Choroid plexus epithelial cell (primary cell): ENCODE measurements at regions not wholly inside any gene's neighbourhood (a gene's known extent, or its start where the extent isn't known, plus 50 kb on each side); places are given as distances from the start of the nearest gene placed in this dataset.
"Not testable (repeated sequence)": the region's sequence is repeated elsewhere in the genome, so short reads cannot be mapped to it uniquely, and the experiment has no call there.

ENCODE experiments used
- DNase-seq: peaks from one replicate; pipeline ENCODE4 v3.0.0-alpha.2; 2010; ENCODE audit warnings: low read depth
- H3K4me3 ChIP-seq: 2 replicates; pipeline ENCODE4 v1.5.1; 2011; ENCODE audit warnings: low read depth, mild to moderate bottlenecking, control low read depth, low read length, moderate library complexity
- TF ChIP-seq, protein P1 (sequence below): conservative IDR thresholded peaks from 2 replicates; pipeline ENCODE4 v1.5.1; 2011; ENCODE audit warnings: low read depth, mild to moderate bottlenecking, control low read depth, inconsistent platforms, low read length, moderate library complexity

- TF ChIP-seq, protein P1, sequence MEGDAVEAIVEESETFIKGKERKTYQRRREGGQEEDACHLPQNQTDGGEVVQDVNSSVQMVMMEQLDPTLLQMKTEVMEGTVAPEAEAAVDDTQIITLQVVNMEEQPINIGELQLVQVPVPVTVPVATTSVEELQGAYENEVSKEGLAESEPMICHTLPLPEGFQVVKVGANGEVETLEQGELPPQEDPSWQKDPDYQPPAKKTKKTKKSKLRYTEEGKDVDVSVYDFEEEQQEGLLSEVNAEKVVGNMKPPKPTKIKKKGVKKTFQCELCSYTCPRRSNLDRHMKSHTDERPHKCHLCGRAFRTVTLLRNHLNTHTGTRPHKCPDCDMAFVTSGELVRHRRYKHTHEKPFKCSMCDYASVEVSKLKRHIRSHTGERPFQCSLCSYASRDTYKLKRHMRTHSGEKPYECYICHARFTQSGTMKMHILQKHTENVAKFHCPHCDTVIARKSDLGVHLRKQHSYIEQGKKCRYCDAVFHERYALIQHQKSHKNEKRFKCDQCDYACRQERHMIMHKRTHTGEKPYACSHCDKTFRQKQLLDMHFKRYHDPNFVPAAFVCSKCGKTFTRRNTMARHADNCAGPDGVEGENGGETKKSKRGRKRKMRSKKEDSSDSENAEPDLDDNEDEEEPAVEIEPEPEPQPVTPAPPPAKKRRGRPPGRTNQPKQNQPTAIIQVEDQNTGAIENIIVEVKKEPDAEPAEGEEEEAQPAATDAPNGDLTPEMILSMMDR, result no peak
- peak; percentile 77 for DNase-seq
- no peak overlapping the region for H3K4me3 ChIP-seq
Observed at GRCh38 chr12:105523164-105524057, 192.9 kb downstream of the C12orf75 start.

DNA sequence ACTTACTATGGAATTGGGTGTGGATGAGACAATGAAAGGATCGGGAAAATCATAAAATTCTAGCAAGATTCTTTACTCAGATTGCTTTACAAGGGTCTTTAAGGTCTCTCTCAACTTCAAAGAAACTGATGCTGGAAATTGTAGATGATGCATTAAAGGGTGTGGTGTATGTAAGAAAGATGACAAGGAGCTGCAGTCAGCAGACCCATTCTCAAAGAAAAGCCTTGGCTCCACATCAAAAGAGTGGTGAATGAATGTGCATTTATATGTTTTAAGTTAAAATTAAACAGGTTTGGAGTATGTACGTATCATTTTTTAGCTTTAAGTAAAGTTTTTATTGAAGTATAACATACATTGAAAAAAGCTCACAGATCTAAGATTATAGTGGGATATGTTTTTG lies 194.5 kb downstream of the C12orf75 start:
- no peak overlapping the region for H3K4me3 ChIP-seq
- TF ChIP-seq, protein P1, result no peak
- DNase-seq, result no peak

GRCh38 chr12:105534068-105534467 lies 203.6 kb downstream of the C12orf75 start:
- no peak overlapping the region for H3K4me3 ChIP-seq
- TF ChIP-seq, protein P1, result no peak
- DNase-seq, result no peak

DNA sequence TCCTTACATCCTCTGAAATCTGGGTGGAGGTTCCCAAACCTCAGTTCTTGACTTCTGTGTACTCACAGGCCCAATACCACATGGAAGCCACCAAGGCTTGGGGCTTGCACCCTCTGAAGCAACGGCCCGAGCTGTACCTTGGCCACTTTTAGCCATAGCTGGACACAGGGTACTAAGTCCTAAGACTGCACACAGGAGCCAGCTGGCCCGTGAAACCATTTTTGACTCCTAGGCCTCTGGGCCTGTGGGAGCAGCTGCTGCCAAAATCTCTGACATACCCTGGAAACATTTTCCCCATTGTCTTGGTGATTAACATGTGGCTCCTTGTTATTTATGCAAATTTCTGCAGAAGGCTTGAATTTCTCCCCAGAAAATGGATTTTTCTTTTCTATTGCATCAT lies 204.5 kb downstream of the C12orf75 start:
- not testable (repeated sequence) for H3K4me3 ChIP-seq, DNase-seq

- TF ChIP-seq, protein P1, result no peak
- no peak for DNase-seq
Observed at GRCh38 chr12:105538880-105539279, 208.4 kb downstream of the C12orf75 start.

GRCh38 chr12:105539735-105540134 lies 209.2 kb downstream of the C12orf75 start:
- DNase-seq, result no peak
- TF ChIP-seq, protein P1, result no peak
- no peak overlapping the region for H3K4me3 ChIP-seq

More at GRCh38 chr12:105538880-105539279, 208.4 kb downstream of the C12orf75 start:
- H3K4me3 ChIP-seq, result no peak overlapping the region

DNA sequence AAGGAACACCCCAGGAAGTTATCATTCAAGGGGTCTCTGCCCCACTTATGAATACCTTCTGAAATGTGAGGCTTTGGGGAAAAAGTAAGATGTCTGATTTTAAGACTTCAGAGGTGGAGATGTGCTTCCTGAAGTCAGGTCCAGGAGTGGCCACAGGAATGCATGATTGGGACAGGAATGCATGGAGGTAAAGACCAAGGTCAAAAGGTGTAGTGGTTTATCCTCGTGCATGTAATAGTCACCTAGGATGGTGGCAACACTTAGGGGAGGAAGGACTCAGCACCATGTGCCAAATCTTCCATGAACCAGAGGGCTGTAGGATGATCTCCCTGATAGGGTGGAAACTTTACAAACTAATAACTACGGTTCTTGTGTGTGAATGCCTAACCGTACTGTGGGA lies 217.3 kb downstream of the C12orf75 start:
- TF ChIP-seq, protein P1, result no peak
- no peak overlapping the region for H3K4me3 ChIP-seq
- DNase-seq, result no peak
